GM12891 (cell line): ENCODE measurements at regions not wholly inside any gene's neighbourhood (a gene's known extent, or its start where the extent isn't known, plus 50 kb on each side); places are given as distances from the start of the nearest gene placed in this dataset.

Experiments used
- POLR2A ChIP-seq: IDR thresholded peaks from 2 replicates; pipeline ENCODE4 v1.6.1; 2011; ENCODE audit warnings: low read depth, low read length, control low read depth
- POLR2AphosphoS5 ChIP-seq: IDR thresholded peaks from 2 replicates; pipeline ENCODE4 v1.6.1; 2011; ENCODE audit warnings: low read depth, low read length, control low read depth
- POU2F2 ChIP-seq: IDR thresholded peaks from 2 replicates; pipeline ENCODE4 v1.6.1; 2011; ENCODE audit warnings: low read depth, mild to moderate bottlenecking, control low read depth, low read length, moderate library complexity
- SPI1 ChIP-seq: IDR thresholded peaks from 2 replicates; pipeline ENCODE4 v1.6.1; 2011; ENCODE audit warnings: low read depth, low read length, control low read depth
- TAF1 ChIP-seq: IDR thresholded peaks from 2 replicates; pipeline ENCODE4 v1.6.1; 2011; ENCODE audit warnings: low read depth, low read length, control low read depth

DNA sequence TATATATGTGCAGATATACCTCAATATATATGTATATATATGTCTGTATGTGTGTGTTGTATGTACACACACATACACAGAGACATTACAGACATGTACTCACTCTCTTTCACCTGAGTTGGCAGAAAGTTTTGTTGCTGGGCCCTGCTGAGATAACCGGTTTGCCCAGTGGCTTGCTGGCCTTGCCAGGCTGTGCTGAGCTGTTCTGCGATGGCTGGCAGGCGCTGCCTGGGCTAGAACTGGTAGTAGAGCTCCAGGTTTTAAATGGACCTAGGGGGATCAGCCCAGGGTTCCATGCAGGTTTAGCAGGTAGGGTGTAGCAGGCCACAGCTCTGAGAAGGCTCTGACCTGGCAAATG lies 394.3 kb downstream of the GADD45G start:
- no peak for TF ChIP-seq POLR2A
- no peak for TF ChIP-seq TAF1
- TF ChIP-seq POU2F2 = no peak
- no peak for TF ChIP-seq POLR2AphosphoS5
- TF ChIP-seq SPI1 = no peak
